ENCODE measurements at regions not wholly inside any gene's neighbourhood (a gene's known extent, or its start where the extent isn't known, plus 50 kb on each side); places are given as distances from the start of the nearest gene placed in this dataset.

DNA sequence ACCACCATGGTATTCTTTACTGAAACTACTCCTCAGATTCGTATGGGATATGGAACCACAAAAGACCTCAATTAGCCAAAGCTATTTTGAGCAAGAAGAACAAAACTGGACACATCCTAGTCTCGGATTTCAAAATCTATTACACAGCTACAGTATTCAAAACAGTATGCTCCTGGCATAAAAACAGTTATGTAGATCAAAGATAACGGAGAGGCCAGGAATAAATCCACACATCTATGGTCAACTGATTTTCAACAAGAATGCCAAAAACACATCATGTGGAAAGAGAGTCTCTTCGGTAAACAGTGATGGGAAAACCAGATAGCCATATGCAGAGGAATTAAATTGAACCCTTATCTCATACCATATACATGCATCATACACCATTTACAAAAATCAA, 155.3 kb downstream of the SPCS3 start:
- no peak for TF ChIP-seq POLR2A (IDR thresholded peaks at IDR 0.05)
- TF ChIP-seq, protein P1, sequence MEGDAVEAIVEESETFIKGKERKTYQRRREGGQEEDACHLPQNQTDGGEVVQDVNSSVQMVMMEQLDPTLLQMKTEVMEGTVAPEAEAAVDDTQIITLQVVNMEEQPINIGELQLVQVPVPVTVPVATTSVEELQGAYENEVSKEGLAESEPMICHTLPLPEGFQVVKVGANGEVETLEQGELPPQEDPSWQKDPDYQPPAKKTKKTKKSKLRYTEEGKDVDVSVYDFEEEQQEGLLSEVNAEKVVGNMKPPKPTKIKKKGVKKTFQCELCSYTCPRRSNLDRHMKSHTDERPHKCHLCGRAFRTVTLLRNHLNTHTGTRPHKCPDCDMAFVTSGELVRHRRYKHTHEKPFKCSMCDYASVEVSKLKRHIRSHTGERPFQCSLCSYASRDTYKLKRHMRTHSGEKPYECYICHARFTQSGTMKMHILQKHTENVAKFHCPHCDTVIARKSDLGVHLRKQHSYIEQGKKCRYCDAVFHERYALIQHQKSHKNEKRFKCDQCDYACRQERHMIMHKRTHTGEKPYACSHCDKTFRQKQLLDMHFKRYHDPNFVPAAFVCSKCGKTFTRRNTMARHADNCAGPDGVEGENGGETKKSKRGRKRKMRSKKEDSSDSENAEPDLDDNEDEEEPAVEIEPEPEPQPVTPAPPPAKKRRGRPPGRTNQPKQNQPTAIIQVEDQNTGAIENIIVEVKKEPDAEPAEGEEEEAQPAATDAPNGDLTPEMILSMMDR (IDR thresholded peaks at IDR 0.05): no peak
